ENCODE measurements at regions not wholly inside any gene's neighbourhood (a gene's known extent, or its start where the extent isn't known, plus 50 kb on each side); places are given as distances from the start of the nearest gene placed in this dataset.

DNA sequence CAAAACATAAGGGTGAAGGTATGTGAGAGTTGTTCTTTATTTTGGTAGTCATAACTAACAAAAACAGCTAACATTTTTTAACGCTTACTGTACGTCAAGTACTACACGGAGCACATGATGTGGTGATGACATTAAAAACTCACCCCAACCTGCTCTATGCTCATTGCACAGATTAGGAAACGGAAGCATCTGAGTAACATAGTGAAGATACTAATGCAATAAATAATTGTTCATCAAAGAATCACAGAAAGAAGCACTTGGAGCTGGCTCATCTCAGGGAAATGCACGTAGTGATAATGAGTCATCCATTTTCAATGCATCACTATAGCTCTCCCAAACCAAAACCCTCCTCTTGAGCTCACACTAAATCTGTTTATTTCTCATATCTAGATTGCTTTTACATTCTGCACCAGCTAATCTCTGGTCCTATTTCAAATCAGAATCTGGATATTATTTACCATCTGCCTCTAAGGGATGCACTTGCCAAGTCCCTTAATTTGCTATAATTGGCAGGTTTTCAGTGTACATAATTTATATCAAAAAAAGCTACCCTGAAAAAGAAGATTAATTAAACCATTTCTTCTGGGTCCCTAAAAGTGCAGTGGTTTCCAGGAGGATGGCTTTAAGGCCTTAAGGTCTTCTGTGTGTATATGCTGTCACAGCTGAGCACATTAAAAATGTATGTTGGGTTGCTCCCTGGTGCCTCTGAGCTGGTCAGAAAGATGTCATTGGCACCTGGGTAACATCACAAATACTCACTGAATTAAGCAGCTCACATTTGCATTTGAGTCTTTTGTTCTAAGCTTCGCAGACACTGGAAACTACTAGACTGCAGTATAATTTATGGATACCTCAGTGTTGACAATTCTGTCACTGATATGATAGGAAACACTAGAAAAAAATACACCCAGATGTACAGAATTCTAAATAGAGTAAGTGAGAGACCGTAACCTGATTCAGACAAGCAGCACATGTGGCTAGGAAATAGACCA, 677.4 kb upstream of the CITED2 start:
- WGBS (ENCODE audit: extremely low coverage, insufficient coverage, low lambda C conversion rate) = no CpG with 5 or more reads among the region's 7 CpGs

GRCh38 chr6:140050101-140050995, 675.9 kb upstream of the CITED2 start:
- Histone ChIP-seq H3K4me1 (ENCODE audit: control insufficient read depth, low read depth, low read length) (no peaks in the 10 kb centered on the region), H3K27me3 (ENCODE audit: insufficient read depth, low read length, poor library complexity) (no peaks in the 10 kb centered on the region), H3K27ac (ENCODE audit: low read depth, low read length) (no peak overlapping the region), H2BK120ac (ENCODE audit: low read depth, low read length) (no peak overlapping the region), H3K4me2 (ENCODE audit: low read length) (no peak overlapping the region), H3K56ac (ENCODE audit: low read length) (no peak overlapping the region), H3K9ac (ENCODE audit: low read length) (no peak overlapping the region), H4K5ac (ENCODE audit: low read length) (no peak overlapping the region), H3K4ac (ENCODE audit: low read depth, low read length) (no peak overlapping the region), H4K8ac (ENCODE audit: low read depth, low read length) (no peak overlapping the region), H2BK15ac (replicated peaks; ENCODE audit: low read depth) (no peak overlapping the region), H3K79me1 (ENCODE audit: low read length) (no peaks in the 10 kb centered on the region), H2AK5ac (ENCODE audit: low read length) (no peak overlapping the region), H3K36me3 (ENCODE audit: control insufficient read depth, insufficient read depth, low read length) (no peaks in the 10 kb centered on the region), H3K4me3 (ENCODE audit: low read length) (no peak overlapping the region), H3K18ac (ENCODE audit: low read length) (no peak overlapping the region), H3K79me2 (ENCODE audit: control insufficient read depth, insufficient read depth, low read length) (no peaks in the 10 kb centered on the region), H3K23ac (ENCODE audit: low read length) (no peak overlapping the region), H2BK5ac (ENCODE audit: low read length) (no peak overlapping the region)
- peak; percentile 10 for DNase-seq
- no CpG with 5 or more reads among the region's 15 CpGs for WGBS (ENCODE audit: extremely low coverage, insufficient coverage, low lambda C conversion rate)

More for the DNA sequence above, 677.4 kb upstream of the CITED2 start:
- H3K9ac ChIP-seq (ENCODE audit: low read length) = no peak overlapping the region
- no peaks in the 10 kb centered on the region for H3K36me3 ChIP-seq (ENCODE audit: control insufficient read depth, insufficient read depth, low read length)
- H3K4ac ChIP-seq (ENCODE audit: low read depth, low read length) = no peak overlapping the region
- H3K4me2 ChIP-seq (ENCODE audit: low read length) = no peak overlapping the region
- no peak overlapping the region for H2BK5ac ChIP-seq (ENCODE audit: low read length)
- no peak overlapping the region for H3K4me3 ChIP-seq (ENCODE audit: low read length)
- no peaks in the 10 kb centered on the region for H3K79me2 ChIP-seq (ENCODE audit: control insufficient read depth, insufficient read depth, low read length)
- no peaks in the 10 kb centered on the region for H3K79me1 ChIP-seq (ENCODE audit: low read length)
- no peak overlapping the region for H3K56ac ChIP-seq (ENCODE audit: low read length)
- no peak overlapping the region for H3K23ac ChIP-seq (ENCODE audit: low read length)
- H4K8ac ChIP-seq (ENCODE audit: low read depth, low read length) = no peak overlapping the region
- DNase-seq = no peak
- no peak overlapping the region for H4K5ac ChIP-seq (ENCODE audit: low read length)
- H3K4me1 ChIP-seq (ENCODE audit: control insufficient read depth, low read depth, low read length) = no peaks in the 10 kb centered on the region
- no peak overlapping the region for H2AK5ac ChIP-seq (ENCODE audit: low read length)
- H3K18ac ChIP-seq (ENCODE audit: low read length) = no peak overlapping the region
- H2BK15ac ChIP-seq (replicated peaks; ENCODE audit: low read depth) = no peak overlapping the region
- H3K27ac ChIP-seq (ENCODE audit: low read depth, low read length) = no peak overlapping the region
- no peak overlapping the region for H2BK120ac ChIP-seq (ENCODE audit: low read depth, low read length)
- no peaks in the 10 kb centered on the region for H3K27me3 ChIP-seq (ENCODE audit: insufficient read depth, low read length, poor library complexity)

DNA sequence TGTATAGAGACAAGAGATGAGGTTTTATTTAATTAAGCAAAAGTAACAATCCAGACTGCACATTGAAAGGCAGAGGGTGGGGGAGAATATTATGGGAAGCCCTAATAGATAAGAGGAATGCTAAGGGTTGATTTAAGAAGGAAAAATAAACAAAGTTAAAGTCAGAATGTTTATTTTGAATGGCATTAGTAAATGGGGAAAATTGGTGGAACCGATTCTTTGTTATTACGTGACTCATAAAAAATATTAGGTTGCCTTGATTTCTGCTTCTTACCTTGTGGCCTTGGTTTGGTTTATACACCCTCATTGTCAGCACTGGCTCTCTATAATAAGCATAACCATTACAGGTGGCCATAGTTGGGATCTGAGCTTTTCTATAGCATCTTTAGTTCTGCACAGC, 674.8 kb upstream of the CITED2 start:
- no peak overlapping the region for H3K4me3 ChIP-seq (ENCODE audit: low read length)
- H2BK5ac ChIP-seq (ENCODE audit: low read length) = no peak overlapping the region
- H3K4me2 ChIP-seq (ENCODE audit: low read length) = no peak overlapping the region
- no peak overlapping the region for H3K27ac ChIP-seq (ENCODE audit: low read depth, low read length)
- H2BK15ac ChIP-seq (replicated peaks; ENCODE audit: low read depth) = no peak overlapping the region
- WGBS (ENCODE audit: extremely low coverage, insufficient coverage, low lambda C conversion rate) = no CpG with 5 or more reads among the region's 2 CpGs
- no peak overlapping the region for H4K8ac ChIP-seq (ENCODE audit: low read depth, low read length)
- no peaks in the 10 kb centered on the region for H3K79me2 ChIP-seq (ENCODE audit: control insufficient read depth, insufficient read depth, low read length)
- H3K27me3 ChIP-seq (ENCODE audit: insufficient read depth, low read length, poor library complexity) = no peaks in the 10 kb centered on the region
- no peak overlapping the region for H3K56ac ChIP-seq (ENCODE audit: low read length)
- no peaks in the 10 kb centered on the region for H3K36me3 ChIP-seq (ENCODE audit: control insufficient read depth, insufficient read depth, low read length)
- no peak overlapping the region for H3K23ac ChIP-seq (ENCODE audit: low read length)
- DNase-seq = no peak
- no peak overlapping the region for H3K4ac ChIP-seq (ENCODE audit: low read depth, low read length)
- no peak overlapping the region for H2AK5ac ChIP-seq (ENCODE audit: low read length)
- no peaks in the 10 kb centered on the region for H3K4me1 ChIP-seq (ENCODE audit: control insufficient read depth, low read depth, low read length)
- H3K18ac ChIP-seq (ENCODE audit: low read length) = no peak overlapping the region
- no peak overlapping the region for H4K5ac ChIP-seq (ENCODE audit: low read length)
- H3K79me1 ChIP-seq (ENCODE audit: low read length) = no peaks in the 10 kb centered on the region
- no peak overlapping the region for H2BK120ac ChIP-seq (ENCODE audit: low read depth, low read length)
- H3K9ac ChIP-seq (ENCODE audit: low read length) = no peak overlapping the region

DNA sequence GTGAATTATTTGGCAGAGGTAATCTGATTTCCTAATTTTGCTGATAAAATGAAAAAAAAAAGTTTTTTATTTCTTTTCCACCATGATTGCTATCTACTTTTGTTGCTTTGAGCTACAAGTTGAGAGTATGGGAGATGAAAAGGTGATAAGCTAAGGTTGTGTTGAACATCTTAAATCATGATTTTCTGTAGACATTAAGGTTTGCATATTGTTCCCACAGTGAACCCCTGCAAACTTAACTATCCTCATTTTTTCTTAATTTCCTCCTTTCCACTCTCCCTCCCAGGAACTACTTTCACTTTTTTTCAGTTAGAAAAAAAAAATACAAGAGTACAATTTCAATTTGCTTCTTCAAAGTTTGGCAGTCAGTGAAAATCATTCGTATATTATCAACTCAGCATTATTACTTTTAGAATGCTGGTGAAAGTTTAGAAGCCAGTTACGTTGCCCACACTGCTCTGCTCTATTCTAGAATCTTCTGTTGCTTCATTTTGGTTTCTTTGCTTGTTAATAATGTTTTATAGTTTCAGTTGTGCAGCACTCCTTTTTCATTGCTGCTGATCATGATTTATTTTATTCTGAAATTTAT, 673.8 kb upstream of the CITED2 start:
- Histone ChIP-seq H2BK120ac (ENCODE audit: low read depth, low read length) (no peak overlapping the region), H3K23ac (ENCODE audit: low read length) (no peak overlapping the region), H3K18ac (ENCODE audit: low read length) (no peak overlapping the region), H3K79me2 (ENCODE audit: control insufficient read depth, insufficient read depth, low read length) (no peaks in the 10 kb centered on the region), H3K79me1 (ENCODE audit: low read length) (no peaks in the 10 kb centered on the region), H4K8ac (ENCODE audit: low read depth, low read length) (no peak overlapping the region), H3K56ac (ENCODE audit: low read length) (no peak overlapping the region), H3K4me2 (ENCODE audit: low read length) (no peak overlapping the region), H3K4me1 (ENCODE audit: control insufficient read depth, low read depth, low read length) (no peaks in the 10 kb centered on the region), H4K5ac (ENCODE audit: low read length) (no peak overlapping the region), H2BK15ac (replicated peaks; ENCODE audit: low read depth) (no peak overlapping the region), H3K4me3 (ENCODE audit: low read length) (no peak overlapping the region), H2AK5ac (ENCODE audit: low read length) (no peak overlapping the region), H3K27ac (ENCODE audit: low read depth, low read length) (no peak overlapping the region), H3K36me3 (ENCODE audit: control insufficient read depth, insufficient read depth, low read length) (no peaks in the 10 kb centered on the region), H3K4ac (ENCODE audit: low read depth, low read length) (no peak overlapping the region), H2BK5ac (ENCODE audit: low read length) (no peak overlapping the region), H3K9ac (ENCODE audit: low read length) (no peak overlapping the region), H3K27me3 (ENCODE audit: insufficient read depth, low read length, poor library complexity) (no peaks in the 10 kb centered on the region)
- DNase-seq = no peak
- WGBS (ENCODE audit: extremely low coverage, insufficient coverage, low lambda C conversion rate) = no CpG with 5 or more reads among the region's 2 CpGs

- no peak overlapping the region for H4K5ac ChIP-seq (ENCODE audit: low read length)
- H3K23ac ChIP-seq (ENCODE audit: low read length) = no peak overlapping the region
- H3K4ac ChIP-seq (ENCODE audit: low read depth, low read length) = no peak overlapping the region
- no peaks in the 10 kb centered on the region for H3K79me1 ChIP-seq (ENCODE audit: low read length)
- H3K36me3 ChIP-seq (ENCODE audit: control insufficient read depth, insufficient read depth, low read length) = no peaks in the 10 kb centered on the region
- H3K79me2 ChIP-seq (ENCODE audit: control insufficient read depth, insufficient read depth, low read length) = no peaks in the 10 kb centered on the region
- H2BK120ac ChIP-seq (ENCODE audit: low read depth, low read length) = no peak overlapping the region
- no peak overlapping the region for H3K4me3 ChIP-seq (ENCODE audit: low read length)
- H3K4me1 ChIP-seq (ENCODE audit: control insufficient read depth, low read depth, low read length) = no peaks in the 10 kb centered on the region
- no peak for DNase-seq
- H3K4me2 ChIP-seq (ENCODE audit: low read length) = no peak overlapping the region
- no peak overlapping the region for H4K8ac ChIP-seq (ENCODE audit: low read depth, low read length)
- H3K18ac ChIP-seq (ENCODE audit: low read length) = no peak overlapping the region
- H3K27ac ChIP-seq (ENCODE audit: low read depth, low read length) = no peak overlapping the region
- no peaks in the 10 kb centered on the region for H3K27me3 ChIP-seq (ENCODE audit: insufficient read depth, low read length, poor library complexity)
- no peak overlapping the region for H2BK15ac ChIP-seq (replicated peaks; ENCODE audit: low read depth)
- no CpG with 5 or more reads among the region's 1 CpG for WGBS (ENCODE audit: extremely low coverage, insufficient coverage, low lambda C conversion rate)
- H3K9ac ChIP-seq (ENCODE audit: low read length) = no peak overlapping the region
- H2AK5ac ChIP-seq (ENCODE audit: low read length) = no peak overlapping the region
- H2BK5ac ChIP-seq (ENCODE audit: low read length) = no peak overlapping the region
- H3K56ac ChIP-seq (ENCODE audit: low read length) = no peak overlapping the region
Measured at GRCh38 chr6:140047321-140047720, 672.9 kb upstream of the CITED2 start.

All from mesendoderm (in vitro differentiated cells).